WTC11 (cell line): ENCODE measurements at regions not wholly inside any gene's neighbourhood (a gene's known extent, or its start where the extent isn't known, plus 50 kb on each side); places are given as distances from the start of the nearest gene placed in this dataset.

Experiments
- ATF2 ChIP-seq: sonication (generic); formaldehyde crosslinking; IDR thresholded peaks from 2 replicates; pipeline ENCODE4 v1.8.1; 2022; ENCODE audit warnings: low read depth, missing genetic modification reagents, borderline replicate concordance
- ATF3 ChIP-seq: sonication (generic); formaldehyde crosslinking; conservative IDR thresholded peaks from 2 replicates; pipeline ENCODE4 v1.8.1; 2022; ENCODE audit warnings: mild to moderate bottlenecking, missing genetic modification reagents
- CTCF ChIP-seq: fragments of 200-600 bp; IDR thresholded peaks from 2 replicates; pipeline ENCODE4 v1.8.0; 2022; ENCODE audit warnings: antibody characterized with exemption
- ETV6 ChIP-seq: sonication (generic); formaldehyde crosslinking; IDR thresholded peaks from 2 replicates; pipeline ENCODE4 v1.8.1; 2022; ENCODE audit warnings: mild to moderate bottlenecking, missing genetic modification reagents
- GTF2I ChIP-seq: fragments of 250-450 bp; sonication (Bioruptor Pico); conservative IDR thresholded peaks from 2 replicates; pipeline ENCODE4 v1.4.0; 2021; ENCODE audit warnings: mild to moderate bottlenecking
- NFE2L1 ChIP-seq: sonication (generic); formaldehyde crosslinking; IDR thresholded peaks from 2 replicates; pipeline ENCODE4 v1.8.1; 2023; ENCODE audit warnings: missing genetic modification reagents
- PREB ChIP-seq: sonication (generic); formaldehyde crosslinking; IDR thresholded peaks from 2 replicates; pipeline ENCODE4 v1.8.1; 2022; ENCODE audit warnings: mild to moderate bottlenecking, missing genetic modification reagents, moderate library complexity, borderline replicate concordance
- SP1 ChIP-seq: sonication (generic); formaldehyde crosslinking; conservative IDR thresholded peaks from 2 replicates; pipeline ENCODE4 v1.8.1; 2022; ENCODE audit warnings: missing genetic modification reagents
- TCF7 ChIP-seq: sonication (generic); formaldehyde crosslinking; IDR thresholded peaks from 2 replicates; pipeline ENCODE4 v1.8.0; 2022; ENCODE audit warnings: mild to moderate bottlenecking, low read depth, missing genetic modification reagents, moderate library complexity
- TEAD4 ChIP-seq: sonication (generic); formaldehyde crosslinking; IDR thresholded peaks from 2 replicates; pipeline ENCODE4 v1.8.0; 2022; ENCODE audit warnings: mild to moderate bottlenecking, missing genetic modification reagents
- TP53 ChIP-seq: sonication (generic); formaldehyde crosslinking; IDR thresholded peaks from 2 replicates; pipeline ENCODE4 v1.8.1; 2023; ENCODE audit warnings: mild to moderate bottlenecking, missing genetic modification reagents
- ZNF219 ChIP-seq: sonication (generic); formaldehyde crosslinking; IDR thresholded peaks from 2 replicates; pipeline ENCODE4 v1.8.0; 2023; ENCODE audit warnings: missing genetic modification reagents, mild to moderate bottlenecking, borderline replicate concordance

GRCh38 chr4:178958725-178959440 lies 1516.6 kb upstream of the AGA start:
- TF ChIP-seq ZNF219 (no peak), NFE2L1 (CRISPR knock-in tag) (no peak), ATF2 (no peak), CTCF (no peak), TEAD4 (no peak), SP1 (CRISPR knock-in tag) (no peak), ATF3 (no peak), ETV6 (CRISPR knock-in tag) (no peak), TCF7 (CRISPR knock-in tag) (no peak), GTF2I (no peak), PREB (no peak), TP53 (no peak)
